CD1c-positive myeloid dendritic cell (primary cell): ENCODE measurements at regions not wholly inside any gene's neighbourhood (a gene's known extent, or its start where the extent isn't known, plus 50 kb on each side); places are given as distances from the start of the nearest gene placed in this dataset.

Experiments used
- DNase-seq: peaks from one replicate; pipeline ENCODE4 v3.0.0-alpha.2; 2016; ENCODE audit errors: extremely low spot score

GRCh38 chr7:25360451-25360850 is 132.2 kb upstream of the NPVF start:
- DNase-seq: no peak

- DNase-seq: no peak
Observed at GRCh38 chr7:25361387-25361786, 133.1 kb upstream of the NPVF start.

GRCh38 chr7:25361863-25362262 is 133.6 kb upstream of the NPVF start:
- no peak for DNase-seq

- no peak for DNase-seq
Observed at GRCh38 chr7:25368599-25369201, 140.4 kb upstream of the NPVF start.

DNA sequence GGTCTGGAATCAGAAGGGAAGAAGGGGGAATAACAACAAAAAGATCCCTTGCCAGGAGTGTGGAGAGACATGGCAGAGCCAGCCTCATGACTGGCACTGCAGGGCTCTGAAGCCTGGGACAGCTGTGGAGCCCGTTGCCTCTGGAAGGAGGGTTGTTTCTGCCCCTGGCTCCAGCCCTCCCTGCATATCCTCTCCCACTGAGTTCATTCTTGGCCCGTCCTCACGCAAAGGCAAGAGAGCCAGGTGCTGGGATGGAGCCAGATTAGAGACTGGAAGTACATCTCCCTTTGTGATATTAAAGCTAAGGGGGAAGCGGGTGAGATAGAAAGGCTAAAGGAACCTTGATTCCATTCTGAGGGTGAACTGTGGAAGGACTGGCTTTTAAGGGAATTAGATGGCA is 141.5 kb upstream of the NPVF start:
- DNase-seq: no peak

DNA sequence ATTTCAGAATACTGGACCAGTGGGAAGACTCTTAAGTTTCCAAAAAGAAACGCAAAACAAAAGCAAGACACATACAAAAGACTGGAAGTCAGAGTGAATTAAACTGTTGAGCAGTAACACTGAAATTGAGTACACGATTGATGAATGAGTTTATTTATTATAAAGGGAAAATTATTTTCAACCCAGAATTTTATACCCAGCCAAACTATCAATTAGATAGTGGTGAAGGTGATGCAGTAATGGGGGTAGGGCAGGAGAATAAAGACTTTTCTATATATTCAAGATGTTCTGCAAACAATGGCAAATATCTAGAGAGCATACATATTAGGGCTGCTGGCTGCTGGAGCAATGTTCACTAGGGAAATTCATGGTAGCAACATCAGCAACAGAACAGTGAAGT is 143.7 kb upstream of the NPVF start:
- no peak for DNase-seq

GRCh38 chr7:25375805-25376600 is 147.7 kb upstream of the NPVF start:
- DNase-seq: no peak

DNA sequence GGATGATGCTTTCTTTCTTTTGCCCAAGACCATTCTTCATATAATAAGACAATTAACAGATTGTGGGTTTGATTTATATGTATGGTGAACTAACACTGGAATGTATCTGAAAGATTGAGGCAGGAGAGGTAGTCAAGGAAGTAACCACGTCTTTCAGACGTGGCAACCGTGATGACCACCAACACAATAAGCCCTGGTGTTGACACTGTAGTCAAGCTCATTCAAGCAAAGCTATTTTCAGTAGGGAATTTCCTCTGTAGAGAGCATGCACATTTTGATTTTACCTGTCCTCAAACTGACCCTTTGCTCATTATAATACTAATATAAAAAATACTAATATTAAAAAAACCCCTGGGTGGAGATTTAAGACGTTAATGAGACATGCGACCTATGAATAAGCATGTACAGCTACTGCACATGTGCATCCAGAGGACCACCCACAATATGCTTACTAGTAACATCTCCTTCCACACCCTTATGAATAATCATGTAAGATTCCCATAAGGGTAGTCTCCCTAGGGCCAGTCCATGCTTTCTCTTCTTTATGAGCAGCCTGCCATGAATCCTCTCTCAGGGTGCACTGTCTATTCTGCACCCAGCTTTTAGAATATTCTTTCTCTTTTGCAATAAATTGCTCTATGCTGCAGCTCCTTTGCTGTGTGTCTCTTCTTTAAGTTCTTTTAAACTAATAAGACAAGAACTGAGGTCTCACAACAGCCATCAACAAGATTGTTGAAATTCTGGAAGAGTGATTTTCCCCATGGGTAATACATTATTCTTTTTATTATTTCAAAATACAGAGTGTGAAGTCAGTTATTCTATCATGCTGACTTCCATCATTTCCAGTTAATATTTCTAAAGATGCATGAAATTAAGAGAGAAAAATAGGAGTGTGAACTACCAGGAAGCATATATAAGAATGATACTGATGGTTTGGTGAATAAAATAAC is 151.3 kb upstream of the NPVF start:
- no peak for DNase-seq

- DNase-seq: no peak
Observed at GRCh38 chr7:25381818-25382589, 153.7 kb upstream of the NPVF start.

- DNase-seq: no peak
Observed at GRCh38 chr7:25382869-25383268, 154.6 kb upstream of the NPVF start.

GRCh38 chr7:25383402-25383801 is 155.1 kb upstream of the NPVF start:
- DNase-seq: no peak

- DNase-seq: no peak
Observed at GRCh38 chr7:25384788-25385505, 156.7 kb upstream of the NPVF start.

DNA sequence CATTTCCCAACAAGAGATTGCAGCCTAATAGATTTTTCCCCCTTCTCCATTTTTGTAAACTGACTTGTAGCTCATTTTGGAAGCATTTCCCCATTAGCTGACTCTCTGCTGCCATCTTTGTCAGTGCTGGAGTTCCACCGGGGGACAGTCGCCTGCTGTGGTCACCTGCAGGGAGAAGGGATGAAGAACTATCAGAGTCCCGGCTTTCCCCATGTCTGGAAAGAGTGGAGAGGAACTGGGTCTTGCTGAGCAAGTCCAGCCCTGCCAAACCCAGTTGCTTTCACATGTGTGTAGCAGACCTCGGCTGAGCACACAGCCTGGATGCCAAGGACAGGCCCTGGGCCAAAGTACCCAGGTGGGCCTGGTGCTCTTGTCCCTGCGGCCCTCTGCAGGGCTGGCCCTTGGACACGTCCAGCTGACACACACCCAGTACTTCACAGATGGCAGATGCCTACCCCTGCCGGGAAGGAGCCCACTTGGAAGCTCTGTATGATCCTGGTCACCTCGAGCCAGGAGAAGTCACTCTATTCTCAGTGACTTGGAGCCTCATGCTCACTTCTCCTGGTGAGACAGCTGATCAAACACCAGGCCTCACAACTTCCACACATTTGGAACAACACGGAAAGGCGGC is 157.3 kb upstream of the NPVF start:
- no peak for DNase-seq

GRCh38 chr7:25386311-25386744 is 158.0 kb upstream of the NPVF start:
- no peak for DNase-seq

- no peak for DNase-seq
Observed at GRCh38 chr7:25388681-25389080, 160.4 kb upstream of the NPVF start.

DNA sequence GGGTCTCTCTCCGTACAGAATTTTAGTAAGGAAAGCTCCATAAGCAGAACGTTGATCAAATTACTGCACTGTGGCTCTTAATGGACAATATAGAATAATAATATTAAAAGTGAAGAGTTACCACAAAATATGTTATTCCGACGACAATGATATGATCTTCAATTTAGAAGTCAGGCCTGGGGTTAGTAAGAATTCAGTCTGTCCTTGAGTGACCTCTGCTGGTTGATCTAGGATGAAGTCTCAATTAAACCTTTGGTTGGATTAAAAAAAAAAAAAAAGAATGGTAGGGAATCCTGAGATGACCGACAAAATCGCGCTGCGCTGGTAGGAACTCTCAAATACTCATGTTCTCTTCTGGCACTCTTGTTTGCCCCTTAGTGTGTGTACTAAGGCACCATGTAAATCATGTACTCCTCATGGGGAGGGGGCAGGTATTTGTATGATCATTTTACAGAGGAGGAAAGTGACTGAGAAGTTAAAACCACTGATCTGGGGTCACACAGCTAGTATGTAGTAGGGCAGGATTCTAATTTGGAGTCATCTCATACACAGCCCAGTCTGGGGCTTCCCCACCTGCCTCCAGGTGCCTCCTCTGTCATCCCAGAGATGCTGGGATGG is 161.3 kb upstream of the NPVF start:
- DNase-seq: peak; percentile 9

DNA sequence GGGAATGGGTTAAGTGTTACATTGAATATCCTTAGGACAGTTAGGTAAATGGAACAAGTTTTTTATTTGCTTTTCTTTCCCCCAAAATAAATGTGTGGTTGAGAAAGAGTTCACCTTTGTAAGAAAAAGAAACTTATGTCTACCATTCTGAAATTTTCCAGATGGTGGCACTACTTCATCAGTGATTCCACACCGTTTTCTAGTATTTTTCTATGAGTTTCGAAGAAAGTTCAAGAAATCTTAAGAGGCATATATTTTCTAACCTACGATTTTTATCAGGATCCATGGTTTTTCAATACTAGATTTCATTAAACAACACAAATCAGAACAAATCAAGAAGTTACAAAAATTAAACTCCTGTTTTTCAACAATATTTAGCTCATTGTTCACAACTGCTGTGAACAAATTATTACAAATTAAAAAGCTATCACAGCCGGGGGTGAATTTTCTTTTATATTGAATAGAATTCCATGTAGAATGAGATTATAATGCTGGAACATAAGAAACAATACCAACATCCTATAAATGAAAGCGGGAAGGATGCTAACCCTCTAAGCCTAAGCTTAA is 163.1 kb upstream of the NPVF start:
- DNase-seq: peak; percentile 22

- DNase-seq: no peak
Observed at GRCh38 chr7:25391961-25392587, 163.8 kb upstream of the NPVF start.
